ENCODE measurements at regions not wholly inside any gene's neighbourhood (a gene's known extent, or its start where the extent isn't known, plus 50 kb on each side); places are given as distances from the start of the nearest gene placed in this dataset.

DNA sequence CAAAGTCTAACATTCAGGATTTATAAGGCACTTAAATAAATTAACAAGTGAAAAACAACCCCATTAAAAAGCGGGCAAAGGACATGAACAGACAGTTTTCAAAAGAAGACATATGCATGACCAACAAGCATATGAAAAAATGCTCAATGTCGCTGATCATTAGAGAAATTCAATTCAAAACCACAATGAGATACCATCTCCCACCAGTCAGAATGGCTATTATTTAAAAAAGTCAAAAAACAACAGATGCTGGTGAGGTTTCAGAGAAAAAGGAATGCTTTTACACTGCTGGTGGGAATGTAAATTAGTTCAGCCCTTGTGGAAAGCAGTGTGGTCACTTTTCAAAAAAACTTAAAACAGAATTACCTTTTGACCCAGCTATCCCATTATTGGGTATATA, 60.7 kb upstream of the BDKRB2 start:
- no peaks in the 10 kb centered on the region for H3K36me3 ChIP-seq
- TF ChIP-seq, protein P1, sequence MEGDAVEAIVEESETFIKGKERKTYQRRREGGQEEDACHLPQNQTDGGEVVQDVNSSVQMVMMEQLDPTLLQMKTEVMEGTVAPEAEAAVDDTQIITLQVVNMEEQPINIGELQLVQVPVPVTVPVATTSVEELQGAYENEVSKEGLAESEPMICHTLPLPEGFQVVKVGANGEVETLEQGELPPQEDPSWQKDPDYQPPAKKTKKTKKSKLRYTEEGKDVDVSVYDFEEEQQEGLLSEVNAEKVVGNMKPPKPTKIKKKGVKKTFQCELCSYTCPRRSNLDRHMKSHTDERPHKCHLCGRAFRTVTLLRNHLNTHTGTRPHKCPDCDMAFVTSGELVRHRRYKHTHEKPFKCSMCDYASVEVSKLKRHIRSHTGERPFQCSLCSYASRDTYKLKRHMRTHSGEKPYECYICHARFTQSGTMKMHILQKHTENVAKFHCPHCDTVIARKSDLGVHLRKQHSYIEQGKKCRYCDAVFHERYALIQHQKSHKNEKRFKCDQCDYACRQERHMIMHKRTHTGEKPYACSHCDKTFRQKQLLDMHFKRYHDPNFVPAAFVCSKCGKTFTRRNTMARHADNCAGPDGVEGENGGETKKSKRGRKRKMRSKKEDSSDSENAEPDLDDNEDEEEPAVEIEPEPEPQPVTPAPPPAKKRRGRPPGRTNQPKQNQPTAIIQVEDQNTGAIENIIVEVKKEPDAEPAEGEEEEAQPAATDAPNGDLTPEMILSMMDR (IDR thresholded peaks at IDR 0.05), result no peak
- no peak for TF ChIP-seq POLR2A (IDR thresholded peaks at IDR 0.05)
- H3K4me1 ChIP-seq, result peaks cover 0 to 10% (median 0%) of the 10 kb centered on the region in 12 donors
- H3K4me3 ChIP-seq, result no peak overlapping the region
- no peak overlapping the region for H3K27ac ChIP-seq
- intact Hi-C loops (cut with DNase I), result no loop called here
- H3K9me3 ChIP-seq, result peaks cover 0 to 31% (median 4%) of the 10 kb centered on the region in 12 donors
- H3K27me3 ChIP-seq, result no peaks in the 10 kb centered on the region
- 88 to 96% (median 89%) methylated on average over 2 of the region's 2 CpGs for WGBS, 4 donors
- DNase-seq, result no peak
- no peak for ATAC-seq

DNA sequence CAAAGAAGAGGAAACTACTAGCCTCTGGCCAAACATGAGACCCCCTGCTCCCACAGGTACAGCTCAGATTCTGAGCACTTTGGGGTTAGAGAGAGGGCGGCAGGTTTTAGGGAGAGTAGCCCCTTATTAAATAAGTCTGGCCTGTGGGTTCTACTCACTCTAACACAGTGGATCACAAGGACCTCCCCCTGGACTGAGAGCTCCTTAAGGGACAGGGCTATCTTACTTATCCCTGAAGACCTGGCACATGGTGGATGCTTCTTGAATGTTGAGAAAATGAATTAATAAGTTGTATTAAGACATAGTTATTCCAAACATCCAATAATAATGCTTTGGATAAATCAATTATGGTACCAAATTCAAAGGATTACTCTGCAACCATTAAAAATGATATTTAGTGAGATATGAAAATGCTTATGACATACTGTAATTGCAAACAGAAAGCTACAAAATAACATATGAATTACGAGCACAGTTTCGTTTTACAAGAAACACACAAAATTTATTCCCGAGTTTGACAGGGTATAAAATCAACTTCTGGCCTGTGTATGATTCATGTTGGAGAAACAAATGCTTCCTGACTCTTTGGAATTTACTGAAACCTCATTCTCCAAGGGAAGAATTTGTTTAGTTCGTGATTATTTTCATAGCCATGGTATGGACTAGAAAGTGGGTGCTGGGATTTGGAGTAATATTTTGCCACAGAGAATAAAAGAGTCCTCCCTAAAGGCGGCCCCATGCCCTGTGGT, 59.3 kb upstream of the BDKRB2 start:
- Histone ChIP-seq H3K27me3 (no peaks in the 10 kb centered on the region), H3K36me3 (no peaks in the 10 kb centered on the region), H3K4me3 (no peak overlapping the region), H3K9me3 (peaks cover 0 to 31% (median 4%) of the 10 kb centered on the region in 12 donors), H3K27ac (no peak overlapping the region), H3K4me1 (peaks cover 0 to 10% (median 0%) of the 10 kb centered on the region in 12 donors)
- DNase-seq (no peak), ATAC-seq (no peak)
- no peak for TF ChIP-seq POLR2A (IDR thresholded peaks at IDR 0.05)
- TF ChIP-seq, protein P1 (IDR thresholded peaks at IDR 0.05), result no peak
- intact Hi-C loops (cut with DNase I), result no loop called here
- WGBS, 4 donors, result 86 to 90% (median 88%) methylated on average over 6 of the region's 6 CpGs

DNA sequence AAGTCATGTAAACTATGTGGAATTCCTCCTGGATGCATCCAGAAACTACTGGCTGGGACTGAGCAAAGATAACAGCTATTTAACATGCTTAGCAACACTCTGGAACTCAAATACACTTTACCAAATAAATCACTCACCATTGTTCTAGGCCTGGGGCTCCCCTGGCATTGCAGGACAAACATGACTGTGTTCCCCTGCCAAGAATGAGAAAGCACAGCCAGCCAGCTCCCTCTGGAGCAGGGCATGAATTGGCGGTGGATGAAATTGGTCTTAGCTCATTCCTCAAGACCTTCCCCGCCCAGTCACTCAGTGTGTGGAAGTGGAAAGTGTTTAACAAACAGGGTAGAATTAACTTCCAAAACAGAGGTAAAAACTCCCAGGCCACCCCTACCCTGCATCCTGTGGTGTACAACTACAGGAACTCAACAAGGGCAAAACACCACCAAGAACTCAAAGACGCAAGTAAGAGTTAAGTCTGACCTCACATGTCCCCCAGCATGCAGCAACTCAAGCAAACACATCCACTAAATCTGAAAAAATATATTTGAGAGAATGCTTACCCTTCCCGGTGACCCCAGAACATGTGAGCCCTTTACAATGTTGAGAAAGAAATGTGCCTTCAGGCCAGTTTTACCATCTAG, 58.4 kb upstream of the BDKRB2 start:
- DNase-seq (no peak), ATAC-seq (peak; percentile 53 to 73 (median 60))
- WGBS, 4 donors, result 80 to 89% (median 85%) methylated on average over 4 of the region's 4 CpGs
- intact Hi-C loops (cut with DNase I), result no loop called here
- Histone ChIP-seq H3K9me3 (peaks cover 0 to 31% (median 4%) of the 10 kb centered on the region in 12 donors), H3K36me3 (no peaks in the 10 kb centered on the region), H3K4me3 (no peak overlapping the region), H3K4me1 (peaks cover 0 to 10% (median 0%) of the 10 kb centered on the region in 12 donors), H3K27me3 (peaks cover 0 to 2% (median 0%) of the 10 kb centered on the region in 9 donors), H3K27ac (peak overlapping the region in 1 of 12 donors; percentile 30)
- TF ChIP-seq, protein P1 (IDR thresholded peaks at IDR 0.05), result no peak
- TF ChIP-seq POLR2A (IDR thresholded peaks at IDR 0.05), result no peak

DNA sequence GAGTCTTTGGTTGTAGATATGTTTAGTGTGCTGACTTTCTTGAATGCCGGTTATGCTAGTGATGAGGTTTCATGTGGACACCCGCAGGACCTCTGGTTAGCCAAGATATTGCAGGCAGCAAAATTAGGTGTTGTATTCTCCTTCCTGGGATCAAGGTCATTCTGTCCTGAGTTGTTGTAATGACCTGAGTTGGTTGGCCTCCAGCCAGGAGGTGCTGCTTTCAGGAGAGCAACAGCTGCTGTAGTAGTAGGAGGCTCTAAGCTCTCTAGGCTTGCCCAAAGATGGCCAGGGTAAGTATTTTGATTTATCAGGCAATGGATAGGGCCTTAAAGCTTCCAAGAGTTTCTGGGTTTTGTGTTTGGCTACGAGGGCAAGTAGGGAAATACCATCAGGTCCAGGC, 56.0 kb upstream of the BDKRB2 start:
- Histone ChIP-seq H3K27ac (no peak overlapping the region), H3K36me3 (no peaks in the 10 kb centered on the region), H3K27me3 (peaks cover 0 to 4% (median 0%) of the 10 kb centered on the region in 9 donors), H3K4me3 (no peak overlapping the region), H3K4me1 (peaks cover 0 to 10% (median 0%) of the 10 kb centered on the region in 12 donors), H3K9me3 (peaks cover 0 to 20% (median 0%) of the 10 kb centered on the region in 12 donors)
- no peak for TF ChIP-seq POLR2A (IDR thresholded peaks at IDR 0.05)
- TF ChIP-seq, protein P1 (IDR thresholded peaks at IDR 0.05), result no peak
- DNase-seq, result no peak
- no peak for ATAC-seq
- intact Hi-C loops (cut with DNase I), result no loop called here
- WGBS, 4 donors, result 78 to 86% (median 85%) methylated on average over 3 of the region's 3 CpGs

All from heart left ventricle (tissue), 16 donors.